HEK293T (cell line): ENCODE measurements at regions not wholly inside any gene's neighbourhood (a gene's known extent, or its start where the extent isn't known, plus 50 kb on each side); places are given as distances from the start of the nearest gene placed in this dataset.

Experiments used
- ARNT ChIP-seq: fragments of 450-650 bp; IDR thresholded peaks from 2 replicates; pipeline ENCODE4 v1.6.1; 2017; ENCODE audit warnings: mild to moderate bottlenecking
- BHLHE40 ChIP-seq: fragments of 450-650 bp; IDR thresholded peaks from 2 replicates; pipeline ENCODE4 v1.6.1; 2016; ENCODE audit warnings: mild to moderate bottlenecking, moderate library complexity, borderline replicate concordance
- CTBP1 ChIP-seq: fragments of 450-650 bp; IDR thresholded peaks from 2 replicates; pipeline ENCODE4 v1.6.1; 2016; ENCODE audit warnings: borderline replicate concordance
- ELF4 ChIP-seq: fragments of 450-650 bp; IDR thresholded peaks from 2 replicates; pipeline ENCODE4 v1.6.1; 2017; ENCODE audit warnings: antibody characterized with exemption
- FOXK2 ChIP-seq: fragments of 450-650 bp; IDR thresholded peaks from 2 replicates; pipeline ENCODE4 v1.6.1; 2016; ENCODE audit warnings: mild to moderate bottlenecking
- FOXM1 ChIP-seq: fragments of 450-650 bp; IDR thresholded peaks from 2 replicates; pipeline ENCODE4 v1.6.1; 2017; ENCODE audit warnings: mild to moderate bottlenecking, borderline replicate concordance
- NFRKB ChIP-seq: fragments of 450-650 bp; IDR thresholded peaks from 2 replicates; pipeline ENCODE4 v1.6.1; 2016; ENCODE audit warnings: mild to moderate bottlenecking, moderate library complexity
- SP1 ChIP-seq: fragments of 450-650 bp; IDR thresholded peaks from 2 replicates; pipeline ENCODE4 v1.6.1; 2017
- TARDBP ChIP-seq: fragments of 450-650 bp; IDR thresholded peaks from 2 replicates; pipeline ENCODE4 v1.6.1; 2016
- ZNF384 ChIP-seq: fragments of 450-650 bp; IDR thresholded peaks from 2 replicates; pipeline ENCODE4 v1.6.1; 2016
- TF ChIP-seq, protein P1 (sequence below): fragments of 450-650 bp; IDR thresholded peaks from 2 replicates; pipeline ENCODE4 v1.6.1; 2016

- TF ChIP-seq SP1 (no peak), NFRKB (no peak), TARDBP (no peak), FOXK2 (no peak), BHLHE40 (no peak), FOXM1 (no peak), ZNF384 (no peak), ELF4 (no peak), CTBP1 (no peak), ARNT (no peak)
- TF ChIP-seq, protein P1, sequence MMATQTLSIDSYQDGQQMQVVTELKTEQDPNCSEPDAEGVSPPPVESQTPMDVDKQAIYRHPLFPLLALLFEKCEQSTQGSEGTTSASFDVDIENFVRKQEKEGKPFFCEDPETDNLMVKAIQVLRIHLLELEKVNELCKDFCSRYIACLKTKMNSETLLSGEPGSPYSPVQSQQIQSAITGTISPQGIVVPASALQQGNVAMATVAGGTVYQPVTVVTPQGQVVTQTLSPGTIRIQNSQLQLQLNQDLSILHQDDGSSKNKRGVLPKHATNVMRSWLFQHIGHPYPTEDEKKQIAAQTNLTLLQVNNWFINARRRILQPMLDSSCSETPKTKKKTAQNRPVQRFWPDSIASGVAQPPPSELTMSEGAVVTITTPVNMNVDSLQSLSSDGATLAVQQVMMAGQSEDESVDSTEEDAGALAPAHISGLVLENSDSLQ: no peak
These were observed 318.5 kb downstream of the ARAP2 start for GRCh38 chr4:35925806-35926205.
